Prostate gland (tissue), 2 donors: ENCODE measurements at regions not wholly inside any gene's neighbourhood (a gene's known extent, or its start where the extent isn't known, plus 50 kb on each side); places are given as distances from the start of the nearest gene placed in this dataset.

Experiments
- DNase-seq: peaks from one replicate; pipeline ENCODE4 v3.0.0-alpha.2; 2019; ENCODE audit warnings: low spot score
- H3K27ac ChIP-seq, 2 donors: fragments of 200-600 bp; sonication (generic); 2 replicates each; pipeline ENCODE4 v1.5.1; 2017 to 2019
- H3K27me3 ChIP-seq: fragments of 200-600 bp; sonication (generic); replicated peaks from 2 replicates; pipeline ENCODE4 v1.5.1; 2019; ENCODE audit not compliant: insufficient read depth
- H3K36me3 ChIP-seq, 2 donors: fragments of 200-600 bp; sonication (generic); 1 replicate in 1 of 2; 2 replicates in 1 of 2; pipeline versions ENCODE4 v1.5.1 to v1.8.1; 2017 to 2019
- H3K4me1 ChIP-seq: fragments of 200-600 bp; sonication (generic); replicated peaks from 2 replicates; pipeline ENCODE4 v1.5.1; 2019
- H3K4me3 ChIP-seq, 2 donors: fragments of 200-600 bp; sonication (generic); 2 replicates each; pipeline ENCODE4 v1.5.1; 2017 to 2019
- H3K9me3 ChIP-seq: fragments of 200-600 bp; sonication (generic); 2 replicates; pipeline ENCODE4 v1.5.1; 2017
- POLR2A ChIP-seq: fragments of 450-650 bp; IDR thresholded peaks from one replicate; pipeline ENCODE4 v1.6.1; 2016; ENCODE audit warnings: antibody characterized with exemption, mild to moderate bottlenecking
- POLR2AphosphoS5 ChIP-seq: sonication (generic); formaldehyde crosslinking; IDR thresholded peaks from one replicate; pipeline ENCODE4 v1.6.1; 2017; ENCODE audit warnings: antibody characterized with exemption
- WGBS: methylation state at CpG from one replicate; pipeline ENCODE4 v1.1.5; 2018; 5-methylcytosine and 5-hydroxymethylcytosine counted together
- intact Hi-C: fragments of 100-400 bp; cut with DNase I; formaldehyde crosslinking; loops from one replicate; pipeline ENCODE4 v1.14.2; 2022
- TF ChIP-seq, protein P1 (sequence below), 4 experiments: fragments of 200-600 bp in 2 of 4; fragments of 450-650 bp in 2 of 4; sonication (generic) in 2 of 4; IDR thresholded peaks; 1 replicate in 3 of 4; 2 replicates in 1 of 4; pipeline ENCODE4 v1.5.1; 2016 to 2019; ENCODE audit warnings: antibody characterized with exemption in 4 of 4, mild to moderate bottlenecking in 2 of 4, moderate library complexity in 2 of 4

DNA sequence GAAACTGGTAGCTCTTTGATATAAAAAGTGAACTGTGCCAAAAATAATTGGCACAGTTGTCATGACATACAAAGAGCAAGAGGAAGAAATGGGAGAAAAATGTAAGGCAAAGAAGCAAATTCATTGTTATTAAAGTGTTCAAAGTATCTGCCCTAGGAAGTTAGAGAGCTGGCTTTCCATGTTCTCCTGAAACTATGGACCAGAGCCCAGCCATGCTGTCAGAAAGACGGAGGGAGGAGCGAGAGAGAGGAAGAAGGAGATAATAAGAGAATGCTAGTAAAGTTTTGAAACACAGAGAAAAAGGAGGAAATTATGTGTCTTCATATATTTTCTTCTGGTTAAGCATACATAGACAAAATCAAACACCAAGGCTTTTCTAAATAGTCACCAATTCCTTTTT is 78.1 kb upstream of the PELI2 start:
- Histone ChIP-seq H3K27ac (no peak overlapping the region), H3K27me3 (no peaks in the 10 kb centered on the region), H3K4me1 (no peaks in the 10 kb centered on the region), H3K9me3 (no peaks in the 10 kb centered on the region), H3K36me3 (no peaks in the 10 kb centered on the region), H3K4me3 (no peak overlapping the region)
- WGBS: 9% methylated on average over 2 of the region's 2 CpGs
- DNase-seq: no peak
- intact Hi-C loops: no loop called here
- no peak for TF ChIP-seq POLR2A
- TF ChIP-seq POLR2AphosphoS5: no peak
- TF ChIP-seq, protein P1, sequence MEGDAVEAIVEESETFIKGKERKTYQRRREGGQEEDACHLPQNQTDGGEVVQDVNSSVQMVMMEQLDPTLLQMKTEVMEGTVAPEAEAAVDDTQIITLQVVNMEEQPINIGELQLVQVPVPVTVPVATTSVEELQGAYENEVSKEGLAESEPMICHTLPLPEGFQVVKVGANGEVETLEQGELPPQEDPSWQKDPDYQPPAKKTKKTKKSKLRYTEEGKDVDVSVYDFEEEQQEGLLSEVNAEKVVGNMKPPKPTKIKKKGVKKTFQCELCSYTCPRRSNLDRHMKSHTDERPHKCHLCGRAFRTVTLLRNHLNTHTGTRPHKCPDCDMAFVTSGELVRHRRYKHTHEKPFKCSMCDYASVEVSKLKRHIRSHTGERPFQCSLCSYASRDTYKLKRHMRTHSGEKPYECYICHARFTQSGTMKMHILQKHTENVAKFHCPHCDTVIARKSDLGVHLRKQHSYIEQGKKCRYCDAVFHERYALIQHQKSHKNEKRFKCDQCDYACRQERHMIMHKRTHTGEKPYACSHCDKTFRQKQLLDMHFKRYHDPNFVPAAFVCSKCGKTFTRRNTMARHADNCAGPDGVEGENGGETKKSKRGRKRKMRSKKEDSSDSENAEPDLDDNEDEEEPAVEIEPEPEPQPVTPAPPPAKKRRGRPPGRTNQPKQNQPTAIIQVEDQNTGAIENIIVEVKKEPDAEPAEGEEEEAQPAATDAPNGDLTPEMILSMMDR (IDR thresholded peaks at IDR 0.05): no peak

DNA sequence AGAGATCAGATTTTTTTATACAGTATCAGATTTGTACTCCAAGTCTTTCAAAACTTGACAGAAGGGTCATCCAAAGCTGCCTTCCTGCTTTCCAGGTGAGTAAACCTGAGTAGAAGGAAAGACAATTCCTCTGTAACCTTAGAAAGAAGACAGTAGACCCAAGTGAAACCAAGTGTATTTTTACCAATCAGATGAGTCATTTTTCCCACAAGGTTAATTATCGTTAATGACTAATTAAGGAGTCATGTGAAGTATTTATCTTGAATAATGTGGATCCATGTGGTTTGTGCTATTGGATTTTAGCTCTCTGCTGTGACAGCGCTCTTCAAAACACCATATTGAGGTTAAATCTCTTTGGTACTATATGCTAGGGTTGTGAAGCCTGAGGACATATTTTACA is 74.0 kb upstream of the PELI2 start:
- WGBS: 96% methylated on average over 2 of the region's 2 CpGs
- Histone ChIP-seq H3K27me3 (no peaks in the 10 kb centered on the region), H3K9me3 (no peaks in the 10 kb centered on the region), H3K4me3 (no peak overlapping the region), H3K36me3 (no peaks in the 10 kb centered on the region), H3K27ac (no peak overlapping the region), H3K4me1 (no peaks in the 10 kb centered on the region)
- TF ChIP-seq, protein P1 (IDR thresholded peaks at IDR 0.05): no peak
- TF ChIP-seq POLR2A: no peak
- no peak for TF ChIP-seq POLR2AphosphoS5
- intact Hi-C loops: no loop called here
- no peak for DNase-seq

DNA sequence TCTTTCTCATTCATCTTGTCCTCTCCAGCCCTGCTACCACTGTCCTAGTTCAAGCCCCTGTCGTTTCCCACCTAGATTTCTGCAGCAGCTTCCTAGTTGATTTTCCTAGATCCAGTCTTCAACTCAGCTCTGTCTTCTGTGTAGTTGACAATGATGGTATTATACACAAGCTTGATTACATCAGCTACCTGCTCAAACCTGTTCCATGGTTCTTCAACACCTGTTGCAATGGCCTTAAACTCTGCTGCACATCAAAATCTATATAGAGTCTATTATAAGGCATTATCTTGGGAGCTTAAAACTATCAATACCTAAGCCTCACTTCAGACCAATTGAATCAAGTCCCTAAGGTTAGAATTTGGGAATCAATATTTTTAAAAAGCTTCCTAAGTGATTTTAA is 71.7 kb upstream of the PELI2 start:
- TF ChIP-seq, protein P1 (IDR thresholded peaks at IDR 0.05): no peak
- Histone ChIP-seq H3K27ac (no peak overlapping the region), H3K36me3 (no peaks in the 10 kb centered on the region), H3K4me3 (no peak overlapping the region), H3K27me3 (no peaks in the 10 kb centered on the region), H3K4me1 (no peaks in the 10 kb centered on the region), H3K9me3 (no peaks in the 10 kb centered on the region)
- intact Hi-C loops: no loop called here
- DNase-seq: no peak
- 58% methylated on average over 1 of the region's 1 CpG for WGBS

DNA sequence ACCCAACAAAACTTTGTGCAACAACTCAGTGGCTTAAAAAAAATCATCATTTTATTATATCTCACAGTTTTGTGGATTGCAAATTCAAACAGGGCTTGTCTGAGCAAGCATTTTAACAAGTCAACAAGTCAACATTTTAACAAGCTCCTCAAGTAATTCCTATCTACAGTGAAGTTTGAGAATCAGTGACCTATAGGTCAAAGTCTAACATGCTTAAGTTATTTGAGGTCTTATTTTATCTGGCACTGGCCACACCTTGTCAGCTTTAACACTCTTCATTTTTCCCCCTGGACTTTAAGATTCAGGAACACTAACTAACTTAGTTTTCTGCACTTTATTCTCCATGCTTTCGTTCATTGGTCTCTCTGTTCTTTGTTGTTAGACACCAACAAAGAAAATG is 71.2 kb upstream of the PELI2 start:
- no peak for DNase-seq
- H3K27ac ChIP-seq: no peak overlapping the region
- no peaks in the 10 kb centered on the region for H3K27me3 ChIP-seq
- WGBS: 91% methylated on average over 1 of the region's 1 CpG
- no peaks in the 10 kb centered on the region for H3K9me3 ChIP-seq
- no peaks in the 10 kb centered on the region for H3K4me1 ChIP-seq
- H3K36me3 ChIP-seq: no peaks in the 10 kb centered on the region
- no peak overlapping the region for H3K4me3 ChIP-seq
- intact Hi-C loops: no loop called here
- TF ChIP-seq, protein P1 (IDR thresholded peaks at IDR 0.05): no peak
- TF ChIP-seq POLR2A (no peak), POLR2AphosphoS5 (no peak)

DNA sequence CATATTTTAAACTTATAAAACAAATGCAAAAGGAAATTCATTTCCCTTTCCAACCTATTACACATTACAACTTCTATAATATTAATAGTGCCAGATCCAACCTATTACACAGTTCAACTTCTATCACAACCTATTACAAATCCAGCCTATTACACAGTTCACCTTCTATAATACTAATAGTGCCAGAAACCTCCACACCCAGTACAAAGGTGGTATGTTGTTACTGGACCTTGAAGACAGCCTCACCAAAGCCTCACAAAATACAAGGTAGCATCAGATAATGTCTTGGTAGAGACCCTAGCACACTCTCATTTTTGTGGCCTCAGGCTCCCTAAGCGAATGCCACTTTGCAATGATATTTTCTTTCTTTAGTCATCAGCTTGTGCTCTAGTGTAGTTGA is 68.7 kb upstream of the PELI2 start:
- intact Hi-C loops: no loop called here
- 89% methylated on average over 1 of the region's 1 CpG for WGBS
- H3K27me3 ChIP-seq: no peaks in the 10 kb centered on the region
- H3K4me3 ChIP-seq: no peak overlapping the region
- no peak for DNase-seq
- H3K36me3 ChIP-seq: no peaks in the 10 kb centered on the region
- no peaks in the 10 kb centered on the region for H3K4me1 ChIP-seq
- no peak for TF ChIP-seq POLR2A
- TF ChIP-seq, protein P1 (IDR thresholded peaks at IDR 0.05): no peak
- TF ChIP-seq POLR2AphosphoS5: no peak
- no peaks in the 10 kb centered on the region for H3K9me3 ChIP-seq
- H3K27ac ChIP-seq: no peak overlapping the region
